ENCODE measurements at regions not wholly inside any gene's neighbourhood (a gene's known extent, or its start where the extent isn't known, plus 50 kb on each side); places are given as distances from the start of the nearest gene placed in this dataset.

DNA sequence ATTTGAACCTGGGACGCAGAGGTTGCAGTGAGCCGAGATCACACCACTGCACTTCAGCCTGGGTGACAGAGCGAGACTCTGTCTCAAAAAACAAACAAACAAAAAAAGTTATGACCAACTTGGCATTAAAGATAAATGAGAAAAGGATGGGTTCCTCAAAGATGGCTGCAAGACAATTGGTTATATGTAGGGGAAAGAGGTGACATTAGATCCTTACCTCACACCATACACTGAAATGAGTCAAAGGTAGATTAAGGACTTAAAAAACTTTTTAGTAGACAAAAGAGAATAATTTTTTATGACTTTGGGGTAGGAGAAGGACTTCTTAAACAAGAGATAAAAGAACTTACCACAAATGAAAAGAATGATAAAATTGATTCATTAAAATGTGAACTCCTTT is 74.5 kb downstream of the SYF2 start:
- intact Hi-C loops (cut with DNase I): no loop called here
- TF ChIP-seq POLR2A (IDR thresholded peaks at IDR 0.05; ENCODE audit: low read depth): no peak
- no peak for TF ChIP-seq POLR2AphosphoS5 (IDR thresholded peaks at IDR 0.05)
- TF ChIP-seq EP300 (IDR thresholded peaks at IDR 0.05): no peak
- TF ChIP-seq, protein P1, sequence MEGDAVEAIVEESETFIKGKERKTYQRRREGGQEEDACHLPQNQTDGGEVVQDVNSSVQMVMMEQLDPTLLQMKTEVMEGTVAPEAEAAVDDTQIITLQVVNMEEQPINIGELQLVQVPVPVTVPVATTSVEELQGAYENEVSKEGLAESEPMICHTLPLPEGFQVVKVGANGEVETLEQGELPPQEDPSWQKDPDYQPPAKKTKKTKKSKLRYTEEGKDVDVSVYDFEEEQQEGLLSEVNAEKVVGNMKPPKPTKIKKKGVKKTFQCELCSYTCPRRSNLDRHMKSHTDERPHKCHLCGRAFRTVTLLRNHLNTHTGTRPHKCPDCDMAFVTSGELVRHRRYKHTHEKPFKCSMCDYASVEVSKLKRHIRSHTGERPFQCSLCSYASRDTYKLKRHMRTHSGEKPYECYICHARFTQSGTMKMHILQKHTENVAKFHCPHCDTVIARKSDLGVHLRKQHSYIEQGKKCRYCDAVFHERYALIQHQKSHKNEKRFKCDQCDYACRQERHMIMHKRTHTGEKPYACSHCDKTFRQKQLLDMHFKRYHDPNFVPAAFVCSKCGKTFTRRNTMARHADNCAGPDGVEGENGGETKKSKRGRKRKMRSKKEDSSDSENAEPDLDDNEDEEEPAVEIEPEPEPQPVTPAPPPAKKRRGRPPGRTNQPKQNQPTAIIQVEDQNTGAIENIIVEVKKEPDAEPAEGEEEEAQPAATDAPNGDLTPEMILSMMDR (IDR thresholded peaks at IDR 0.05): no peak
- Histone ChIP-seq H3K27ac (replicated peaks in 1 of 4) (no peak overlapping the region), H3K9me3 (peaks cover 0 to 25% (median 23%) of the 10 kb centered on the region in 4 donors), H3K4me3 (no peak overlapping the region), H3K27me3 (peaks cover 0 to 4% (median 0%) of the 10 kb centered on the region in 4 donors), H3K4me1 (no peaks in the 10 kb centered on the region), H3K36me3 (no peaks in the 10 kb centered on the region)
- WGBS: 96% methylated on average over 3 of the region's 3 CpGs
- no peak for DNase-seq (ENCODE audit: extremely low spot score)

DNA sequence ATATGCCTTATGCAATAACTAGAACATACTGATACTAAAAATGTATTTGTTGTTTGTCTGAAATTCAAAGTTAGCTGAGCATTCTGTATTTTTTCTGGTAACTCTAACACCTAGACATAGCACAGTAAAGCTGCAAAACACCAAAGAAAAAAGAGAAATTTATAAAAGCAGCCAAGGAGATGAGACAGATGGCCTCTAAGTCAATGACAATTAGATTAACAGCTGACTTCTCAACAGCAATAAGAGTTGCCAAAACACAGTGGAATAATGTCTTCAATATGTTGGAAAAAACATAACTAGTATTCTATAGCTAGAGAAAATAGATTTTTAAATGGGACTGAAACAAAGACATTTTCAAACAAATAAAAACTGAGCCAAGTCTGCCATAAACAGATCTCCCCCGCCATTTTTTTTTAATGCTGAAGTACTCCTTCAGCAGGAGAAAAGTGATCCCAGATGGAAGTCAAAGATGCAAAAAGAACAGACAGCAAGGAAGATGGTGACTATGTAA is 81.3 kb downstream of the SYF2 start:
- Histone ChIP-seq H3K27me3 (peaks cover 0 to 31% (median 0%) of the 10 kb centered on the region in 4 donors), H3K36me3 (no peaks in the 10 kb centered on the region), H3K4me3 (no peak overlapping the region), H3K9me3 (peaks cover 0 to 17% (median 13%) of the 10 kb centered on the region in 4 donors), H3K4me1 (no peaks in the 10 kb centered on the region), H3K27ac (replicated peaks in 1 of 4) (no peak overlapping the region)
- DNase-seq (ENCODE audit: extremely low spot score): no peak
- WGBS: 84% methylated on average over 1 of the region's 1 CpG
- intact Hi-C loops (cut with DNase I): no loop called here
- TF ChIP-seq, protein P1 (IDR thresholded peaks at IDR 0.05): no peak
- TF ChIP-seq POLR2AphosphoS5 (IDR thresholded peaks at IDR 0.05) (no peak), POLR2A (IDR thresholded peaks at IDR 0.05; ENCODE audit: low read depth) (no peak), EP300 (IDR thresholded peaks at IDR 0.05) (no peak)

DNA sequence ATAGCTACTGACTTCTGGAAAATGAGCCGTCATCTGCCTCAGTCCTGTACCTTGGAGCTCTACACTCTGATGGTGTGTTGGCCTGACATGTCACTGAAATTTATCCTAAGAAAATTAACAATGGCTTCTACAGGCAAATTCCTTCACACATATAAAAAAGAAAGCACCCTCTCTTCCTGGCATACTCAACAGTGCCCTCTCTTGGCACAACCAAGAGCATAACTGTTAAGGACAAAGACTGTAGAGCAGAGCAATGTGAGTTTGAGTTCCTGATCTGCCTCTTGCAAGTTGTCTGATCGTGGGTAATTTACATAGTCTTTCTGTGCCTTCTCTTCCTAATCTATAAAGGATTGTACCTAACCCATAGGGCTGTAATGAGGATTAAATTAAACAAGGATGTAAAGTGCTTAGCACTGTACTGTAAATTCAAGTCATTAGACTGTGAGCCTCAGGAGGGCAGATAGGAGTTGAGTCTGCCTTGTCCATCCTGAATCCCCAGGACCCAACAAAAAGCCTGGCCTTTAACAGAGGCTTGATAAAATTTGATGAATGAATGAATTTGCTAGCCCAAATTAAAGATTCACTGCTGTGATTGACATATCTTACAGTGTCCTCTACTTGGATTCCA is 83.5 kb downstream of the SYF2 start:
- peak; percentile 50 for DNase-seq (ENCODE audit: extremely low spot score)
- H3K4me1 ChIP-seq: no peaks in the 10 kb centered on the region
- no peak overlapping the region for H3K27ac ChIP-seq (replicated peaks in 1 of 4)
- intact Hi-C loops (cut with DNase I): no loop called here
- H3K36me3 ChIP-seq: no peaks in the 10 kb centered on the region
- H3K9me3 ChIP-seq: peaks cover 0 to 10% (median under 1%) of the 10 kb centered on the region in 4 donors
- no peak overlapping the region for H3K4me3 ChIP-seq
- 51% methylated on average over 2 of the region's 2 CpGs for WGBS
- TF ChIP-seq POLR2AphosphoS5 (IDR thresholded peaks at IDR 0.05): no peak
- TF ChIP-seq, protein P1 (IDR thresholded peaks at IDR 0.05): peak in 1 of 3 experiments; percentile 4
- peaks cover 0 to 38% (median 0%) of the 10 kb centered on the region in 4 donors for H3K27me3 ChIP-seq

DNA sequence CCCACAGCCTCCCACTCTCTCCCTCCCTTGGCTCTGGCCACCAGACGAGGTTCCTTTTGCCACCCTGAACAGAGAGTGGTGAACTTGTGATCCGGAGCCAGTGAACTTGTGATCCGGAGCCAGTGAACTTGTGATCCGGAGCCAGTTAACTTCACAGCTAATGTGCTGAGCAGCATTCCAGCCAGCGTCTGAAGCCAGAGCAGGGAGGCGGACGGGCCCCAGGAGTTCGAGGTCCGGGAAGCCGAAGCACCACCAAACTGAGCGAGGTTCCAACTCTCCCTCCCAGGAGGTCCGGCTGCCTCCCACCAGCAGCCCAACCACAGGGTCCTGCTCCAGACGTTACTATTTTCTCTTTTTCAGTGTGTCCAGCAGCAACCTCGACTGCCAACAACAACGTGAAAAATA is 85.8 kb downstream of the SYF2 start:
- peak; percentile 39 for DNase-seq (ENCODE audit: extremely low spot score)
- H3K27ac ChIP-seq (replicated peaks in 1 of 4): no peak overlapping the region
- H3K36me3 ChIP-seq: no peaks in the 10 kb centered on the region
- peaks cover 0 to 7% (median 0%) of the 10 kb centered on the region in 4 donors for H3K9me3 ChIP-seq
- H3K27me3 ChIP-seq: peaks cover 0 to 38% (median 0%) of the 10 kb centered on the region in 4 donors
- no peak overlapping the region for H3K4me3 ChIP-seq
- intact Hi-C loops (cut with DNase I): no loop called here
- TF ChIP-seq, protein P1 (IDR thresholded peaks at IDR 0.05): no peak
- TF ChIP-seq EP300 (IDR thresholded peaks at IDR 0.05) (no peak), POLR2AphosphoS5 (IDR thresholded peaks at IDR 0.05) (no peak), POLR2A (IDR thresholded peaks at IDR 0.05; ENCODE audit: low read depth) (no peak)
- 63% methylated on average over 15 of the region's 15 CpGs for WGBS
- no peaks in the 10 kb centered on the region for H3K4me1 ChIP-seq
